ENCODE measurements at regions not wholly inside any gene's neighbourhood (a gene's known extent, or its start where the extent isn't known, plus 50 kb on each side); places are given as distances from the start of the nearest gene placed in this dataset.

- TF ChIP-seq CTCF (conservative IDR thresholded peaks at IDR 0.05) (no peak), ZFX (IDR thresholded peaks at IDR 0.05) (no peak)
Measured at GRCh38 chr4:119731778-119732177, 103.2 kb upstream of the PDE5A start.
